GM12892 (cell line): ENCODE measurements at regions not wholly inside any gene's neighbourhood (a gene's known extent, or its start where the extent isn't known, plus 50 kb on each side); places are given as distances from the start of the nearest gene placed in this dataset.

Experiments used
- POLR2AphosphoS5 ChIP-seq: IDR thresholded peaks from 2 replicates; pipeline ENCODE4 v1.6.1; 2011; ENCODE audit warnings: low read depth, low read length, control low read depth
- TAF1 ChIP-seq: IDR thresholded peaks from 2 replicates; pipeline ENCODE4 v1.6.1; 2011; ENCODE audit warnings: low read depth, mild to moderate bottlenecking, control low read depth, low read length, borderline replicate concordance

DNA sequence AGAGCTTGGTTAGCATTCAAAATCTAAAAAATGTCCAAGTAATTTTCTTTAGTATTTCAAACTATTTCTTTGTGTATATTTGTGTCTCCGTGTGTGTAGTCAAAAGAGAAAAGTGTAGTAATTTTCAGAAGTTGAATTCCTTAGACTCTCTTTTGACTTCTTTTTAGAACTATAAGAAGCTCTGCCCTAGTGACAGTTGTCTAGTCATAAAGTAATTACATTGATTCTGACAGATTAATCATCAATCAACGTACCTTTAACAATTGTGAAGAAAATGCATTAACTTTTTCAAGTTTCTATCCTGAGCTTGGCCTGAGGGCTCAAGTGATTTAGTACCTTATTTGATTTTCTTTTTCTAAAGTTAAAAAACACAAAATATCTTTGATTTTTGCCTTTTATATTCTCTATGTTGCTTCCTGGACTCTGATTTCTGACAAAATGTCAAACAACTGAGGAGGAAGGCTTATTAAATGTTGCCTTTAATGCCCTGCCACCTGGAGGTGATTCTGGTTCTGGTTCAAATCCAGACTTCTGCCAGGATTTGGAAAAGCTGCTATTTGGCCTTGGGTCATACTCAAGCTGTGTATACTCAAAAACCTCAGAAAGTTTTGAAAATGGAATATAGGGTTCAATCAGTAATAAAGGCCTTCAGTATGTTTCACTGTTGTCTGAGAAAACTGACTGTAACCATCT lies 653.6 kb downstream of the NSUN3 start:
- TF ChIP-seq POLR2AphosphoS5 (no peak), TAF1 (no peak)
